GM21717 (cell line): ENCODE measurements at regions not wholly inside any gene's neighbourhood (a gene's known extent, or its start where the extent isn't known, plus 50 kb on each side); places are given as distances from the start of the nearest gene placed in this dataset.

ENCODE experiments used
- ATAC-seq: cut with Tn5 transposase; IDR thresholded peaks from one replicate; pipeline ENCODE4 v1.9.1; 2021; ENCODE audit warnings: mild to moderate bottlenecking, moderate library complexity; ENCODE audit not compliant: unreplicated experiment

GRCh38 chr1:57883642-57883995 is 459.8 kb upstream of the DAB1 start:
- no peak for ATAC-seq

- ATAC-seq = no peak
Measured at GRCh38 chr1:57882934-57883641, 459.2 kb upstream of the DAB1 start.

- no peak for ATAC-seq
Measured at GRCh38 chr1:57882072-57882471, 458.2 kb upstream of the DAB1 start.

- ATAC-seq = no peak
Measured at GRCh38 chr1:57881639-57882038, 457.8 kb upstream of the DAB1 start.

- no peak for ATAC-seq
Measured at GRCh38 chr1:57879700-57880099, 455.8 kb upstream of the DAB1 start.

- ATAC-seq = no peak
Measured at GRCh38 chr1:57874418-57874877, 450.6 kb upstream of the DAB1 start.

- ATAC-seq = no peak
Measured at GRCh38 chr1:57872913-57873312, 449.1 kb upstream of the DAB1 start.

- no peak for ATAC-seq
Measured at GRCh38 chr1:57868908-57869307, 445.0 kb upstream of the DAB1 start.

GRCh38 chr1:57868239-57868638 is 444.4 kb upstream of the DAB1 start:
- no peak for ATAC-seq

GRCh38 chr1:57866998-57867397 is 443.1 kb upstream of the DAB1 start:
- no peak for ATAC-seq

GRCh38 chr1:57860931-57861565 is 437.2 kb upstream of the DAB1 start:
- no peak for ATAC-seq

- no peak for ATAC-seq
Measured at GRCh38 chr1:57860325-57860724, 436.5 kb upstream of the DAB1 start.

GRCh38 chr1:57858740-57859139 is 434.9 kb upstream of the DAB1 start:
- no peak for ATAC-seq

GRCh38 chr1:57857809-57858208 is 433.9 kb upstream of the DAB1 start:
- no peak for ATAC-seq

- ATAC-seq = no peak
Measured at GRCh38 chr1:57854436-57854835, 430.6 kb upstream of the DAB1 start.

GRCh38 chr1:57850176-57850940 is 426.5 kb upstream of the DAB1 start:
- ATAC-seq = no peak

GRCh38 chr1:57848406-57848805 is 424.5 kb upstream of the DAB1 start:
- ATAC-seq = no peak

GRCh38 chr1:57845041-57845440 is 421.2 kb upstream of the DAB1 start:
- no peak for ATAC-seq

- no peak for ATAC-seq
Measured at GRCh38 chr1:57844382-57844980, 420.6 kb upstream of the DAB1 start.

- ATAC-seq = no peak
Measured at GRCh38 chr1:57843760-57844159, 419.9 kb upstream of the DAB1 start.

- no peak for ATAC-seq
Measured at GRCh38 chr1:57839526-57839925, 415.7 kb upstream of the DAB1 start.

- ATAC-seq = no peak
Measured at GRCh38 chr1:57839067-57839466, 415.2 kb upstream of the DAB1 start.
